Mesodermal cell (in vitro differentiated cells): ENCODE measurements at regions not wholly inside any gene's neighbourhood (a gene's known extent, or its start where the extent isn't known, plus 50 kb on each side); places are given as distances from the start of the nearest gene placed in this dataset.

Source experiments
- H3K27ac ChIP-seq: 2 replicates; pipeline ENCODE4 v1.7.0; 2013; ENCODE audit warnings: mild to moderate bottlenecking, low read depth, low read length, moderate library complexity; ENCODE audit not compliant: severe bottlenecking
- H3K36me3 ChIP-seq: 2 replicates; pipeline ENCODE4 v1.7.1; 2013; ENCODE audit warnings: mild to moderate bottlenecking, low read length, moderate library complexity; ENCODE audit not compliant: control insufficient read depth, insufficient read depth
- H3K4me1 ChIP-seq: one replicate; pipeline ENCODE4 v1.7.1; 2013; ENCODE audit warnings: mild to moderate bottlenecking, low read length; ENCODE audit not compliant: insufficient read depth, control insufficient read depth, poor library complexity, severe bottlenecking
- H3K4me3 ChIP-seq: 2 replicates; pipeline ENCODE4 v1.7.0; 2013; ENCODE audit warnings: low read length, control low read depth, mild to moderate bottlenecking; ENCODE audit not compliant: insufficient read depth, poor library complexity, severe bottlenecking; ENCODE audit errors: extremely low read depth
- H3K9me3 ChIP-seq: 2 replicates; pipeline ENCODE4 v1.7.1; 2013; ENCODE audit warnings: mild to moderate bottlenecking, low read length, moderate library complexity; ENCODE audit not compliant: control insufficient read depth
- WGBS, 2 experiments: methylation state at CpG; one replicate each; pipeline ENCODE4 v1.1.5; 2013; ENCODE audit warnings: missing lambda C conversion rate in 2 of 2; ENCODE audit not compliant: insufficient coverage in 2 of 2; 5-methylcytosine and 5-hydroxymethylcytosine counted together

DNA sequence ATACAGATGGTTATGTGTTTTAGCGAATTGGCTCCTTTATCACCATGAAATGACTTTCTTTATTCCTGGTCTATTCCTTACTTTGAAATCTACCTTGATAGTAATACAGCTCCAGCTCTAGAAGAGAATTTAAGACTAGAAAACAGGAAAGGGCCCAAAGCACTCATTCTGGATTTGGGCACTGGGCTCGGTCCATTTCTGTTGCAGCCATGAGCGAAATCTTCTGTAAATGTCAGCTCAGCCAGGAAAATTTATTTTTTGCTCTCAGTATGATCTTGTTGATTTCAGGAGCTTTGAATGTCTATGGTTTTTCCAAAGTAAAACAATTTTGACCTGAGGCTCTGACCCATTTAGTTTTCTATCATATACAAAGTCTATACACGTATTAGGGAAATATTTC, 104.1 kb downstream of the DIRAS2 start:
- H3K27ac ChIP-seq = no peak overlapping the region
- H3K36me3 ChIP-seq = no peaks in the 10 kb centered on the region
- H3K4me1 ChIP-seq = no peaks in the 10 kb centered on the region
- WGBS, 2 experiments = 100% methylated on average over 1 to 2 of the region's 4 CpGs
- no peak overlapping the region for H3K4me3 ChIP-seq
- H3K9me3 ChIP-seq = no peaks in the 10 kb centered on the region

DNA sequence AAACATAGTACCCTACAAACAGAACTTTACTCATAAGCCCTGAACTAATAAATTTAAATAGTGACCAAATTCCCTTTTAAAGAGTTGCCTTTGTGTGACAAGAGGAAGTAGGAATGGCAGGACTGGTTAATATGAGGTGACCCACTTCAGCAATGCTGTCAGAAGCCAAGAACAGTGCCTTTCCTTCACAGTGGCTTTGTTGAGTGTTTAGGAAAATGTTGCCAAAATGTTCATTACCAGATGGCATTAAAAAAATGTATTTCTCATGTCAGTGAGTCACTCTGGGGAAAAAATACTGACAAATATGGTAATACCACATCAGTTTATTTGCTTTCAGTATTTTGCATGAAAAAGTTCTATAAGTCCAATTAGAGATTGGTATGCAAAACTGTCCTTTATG, 103.3 kb downstream of the DIRAS2 start:
- Histone ChIP-seq H3K36me3 (no peaks in the 10 kb centered on the region), H3K4me3 (no peak overlapping the region), H3K27ac (no peak overlapping the region), H3K9me3 (no peaks in the 10 kb centered on the region), H3K4me1 (no peaks in the 10 kb centered on the region)

GRCh38 chr9:90540734-90541133, 101.9 kb downstream of the DIRAS2 start:
- H3K4me3 ChIP-seq = no peak overlapping the region
- H3K36me3 ChIP-seq = no peaks in the 10 kb centered on the region
- no CpG with 5 or more reads among the region's 1 CpG for WGBS, 2 experiments
- no peaks in the 10 kb centered on the region for H3K9me3 ChIP-seq
- H3K27ac ChIP-seq = no peak overlapping the region
- no peaks in the 10 kb centered on the region for H3K4me1 ChIP-seq

DNA sequence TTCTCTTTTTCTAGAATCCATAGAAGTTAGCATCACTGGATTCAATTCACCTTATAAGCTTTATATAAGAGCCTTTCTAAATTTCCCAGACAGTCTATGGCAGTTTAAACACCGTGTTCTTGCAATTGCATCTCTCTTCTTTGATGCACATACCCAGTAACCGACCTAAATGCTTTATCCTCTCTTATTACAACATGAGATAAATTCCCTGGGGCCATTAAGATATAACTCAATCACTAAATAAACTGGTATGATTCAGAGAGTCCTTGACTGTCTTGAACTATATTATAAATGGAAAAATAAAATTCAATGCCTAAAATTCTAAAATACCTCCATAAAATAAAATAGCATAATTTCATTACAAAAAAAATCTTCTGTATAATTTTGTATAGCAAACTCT, 98.1 kb downstream of the DIRAS2 start:
- Histone ChIP-seq H3K4me1 (no peaks in the 10 kb centered on the region), H3K9me3 (peaks cover 2% of the 10 kb centered on the region), H3K36me3 (no peaks in the 10 kb centered on the region), H3K4me3 (no peak overlapping the region), H3K27ac (no peak overlapping the region)
- WGBS, 2 experiments = 92 to 100% methylated on average over 1 to 2 of the region's 2 CpGs

DNA sequence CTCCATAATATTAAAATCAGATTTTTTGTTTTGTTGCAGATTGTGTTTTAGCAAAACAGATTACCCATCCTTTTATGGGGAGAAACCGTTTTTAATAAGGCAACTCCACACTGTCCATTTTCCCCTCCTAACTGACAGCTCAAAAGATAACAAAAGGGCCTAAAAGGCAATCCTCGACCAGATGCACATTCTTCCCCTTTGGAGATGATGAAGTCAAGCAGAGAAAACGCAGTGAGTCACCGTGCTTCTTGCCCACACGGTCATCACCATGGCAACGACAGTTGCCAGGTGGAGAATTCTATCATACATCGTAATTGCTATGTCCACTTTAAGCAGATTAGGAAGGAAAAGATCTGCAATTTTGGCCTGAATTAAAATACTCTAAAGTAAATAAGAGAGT, 96.4 kb downstream of the DIRAS2 start:
- no peaks in the 10 kb centered on the region for H3K36me3 ChIP-seq
- no peak overlapping the region for H3K4me3 ChIP-seq
- no peaks in the 10 kb centered on the region for H3K4me1 ChIP-seq
- WGBS, 2 experiments = 17 to 18% methylated on average over 1 to 2 of the region's 7 CpGs
- peaks cover 5% of the 10 kb centered on the region for H3K9me3 ChIP-seq
- H3K27ac ChIP-seq = peak overlapping the region; percentile 31

- WGBS, 2 experiments = no CpG with 5 or more reads among the region's 2 CpGs
- no peaks in the 10 kb centered on the region for H3K36me3 ChIP-seq
- peak overlapping the region; percentile 14 for H3K27ac ChIP-seq
- no peak overlapping the region for H3K4me3 ChIP-seq
- peaks cover 5% of the 10 kb centered on the region for H3K9me3 ChIP-seq
- H3K4me1 ChIP-seq = no peaks in the 10 kb centered on the region
These were observed 94.7 kb downstream of the DIRAS2 start for GRCh38 chr9:90547896-90548295.

DNA sequence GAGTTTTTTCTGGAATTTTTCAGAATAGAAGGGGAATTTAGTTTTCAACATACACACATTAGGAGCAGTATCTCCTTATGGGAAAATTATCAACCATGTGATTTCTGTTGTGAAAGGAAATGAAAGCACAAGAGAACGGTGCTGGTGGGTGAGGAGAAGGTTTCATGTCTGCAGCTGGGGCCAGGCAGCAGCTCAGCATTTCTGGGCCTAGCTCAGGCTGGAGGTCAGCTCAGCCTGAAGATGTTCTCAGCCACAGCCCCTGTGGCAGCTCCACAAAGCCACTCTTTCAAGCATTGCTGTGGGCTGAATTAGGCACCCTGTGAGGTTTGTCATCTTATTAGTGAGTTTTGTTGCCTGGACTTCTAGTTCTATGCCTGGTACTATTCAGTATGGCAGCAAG, 90.3 kb downstream of the DIRAS2 start:
- Histone ChIP-seq H3K4me1 (no peaks in the 10 kb centered on the region), H3K27ac (no peak overlapping the region), H3K36me3 (no peaks in the 10 kb centered on the region), H3K9me3 (peaks cover 5% of the 10 kb centered on the region), H3K4me3 (no peak overlapping the region)
- WGBS, 2 experiments = 100% methylated on average over 1 of the region's 1 CpG

GRCh38 chr9:90555351-90556057, 87.1 kb downstream of the DIRAS2 start:
- H3K27ac ChIP-seq = no peak overlapping the region
- WGBS, 2 experiments = 93 to 97% methylated on average over 3 to 4 of the region's 7 CpGs
- H3K9me3 ChIP-seq = no peaks in the 10 kb centered on the region
- H3K4me3 ChIP-seq = no peak overlapping the region
- H3K36me3 ChIP-seq = no peaks in the 10 kb centered on the region
- no peaks in the 10 kb centered on the region for H3K4me1 ChIP-seq

DNA sequence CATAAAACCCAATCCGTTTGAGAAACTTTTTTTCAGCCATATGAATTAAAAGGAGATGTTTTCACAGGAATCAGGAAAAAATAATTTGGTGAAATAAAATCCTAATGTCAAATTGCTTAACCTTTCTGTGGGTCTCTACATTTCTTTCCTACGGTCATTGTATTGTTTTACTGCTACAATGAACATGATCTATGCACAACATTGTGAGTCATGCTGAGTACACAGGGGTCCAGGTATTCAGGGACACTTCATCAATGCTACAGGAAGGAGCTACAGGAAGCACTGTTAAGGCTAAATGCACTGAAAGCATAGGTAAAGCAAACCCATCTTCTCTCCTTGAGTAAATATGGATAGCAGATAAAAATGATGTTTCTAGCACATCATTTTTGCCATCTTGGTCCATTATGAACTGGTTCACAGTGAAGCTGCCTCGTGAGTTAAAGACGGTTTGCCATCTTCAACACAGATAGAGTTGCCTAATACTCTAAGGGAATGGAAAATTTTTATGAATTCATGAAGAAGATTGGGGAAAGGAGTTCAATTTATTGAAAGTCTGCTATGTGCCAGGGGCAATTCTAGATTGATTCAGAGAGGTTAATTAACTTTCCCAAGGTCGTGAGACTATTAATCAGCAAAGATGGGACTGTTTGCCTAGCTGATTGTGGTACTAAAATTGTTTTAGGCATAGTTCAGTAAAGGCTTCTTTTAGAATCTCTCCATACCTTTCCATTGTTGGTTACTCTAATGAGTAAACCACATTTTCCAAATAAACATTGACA, 85.5 kb downstream of the DIRAS2 start:
- Histone ChIP-seq H3K36me3 (no peaks in the 10 kb centered on the region), H3K27ac (no peak overlapping the region), H3K4me3 (no peak overlapping the region), H3K4me1 (no peaks in the 10 kb centered on the region), H3K9me3 (no peaks in the 10 kb centered on the region)
- WGBS, 2 experiments = 100% methylated on average over 1 to 2 of the region's 5 CpGs

DNA sequence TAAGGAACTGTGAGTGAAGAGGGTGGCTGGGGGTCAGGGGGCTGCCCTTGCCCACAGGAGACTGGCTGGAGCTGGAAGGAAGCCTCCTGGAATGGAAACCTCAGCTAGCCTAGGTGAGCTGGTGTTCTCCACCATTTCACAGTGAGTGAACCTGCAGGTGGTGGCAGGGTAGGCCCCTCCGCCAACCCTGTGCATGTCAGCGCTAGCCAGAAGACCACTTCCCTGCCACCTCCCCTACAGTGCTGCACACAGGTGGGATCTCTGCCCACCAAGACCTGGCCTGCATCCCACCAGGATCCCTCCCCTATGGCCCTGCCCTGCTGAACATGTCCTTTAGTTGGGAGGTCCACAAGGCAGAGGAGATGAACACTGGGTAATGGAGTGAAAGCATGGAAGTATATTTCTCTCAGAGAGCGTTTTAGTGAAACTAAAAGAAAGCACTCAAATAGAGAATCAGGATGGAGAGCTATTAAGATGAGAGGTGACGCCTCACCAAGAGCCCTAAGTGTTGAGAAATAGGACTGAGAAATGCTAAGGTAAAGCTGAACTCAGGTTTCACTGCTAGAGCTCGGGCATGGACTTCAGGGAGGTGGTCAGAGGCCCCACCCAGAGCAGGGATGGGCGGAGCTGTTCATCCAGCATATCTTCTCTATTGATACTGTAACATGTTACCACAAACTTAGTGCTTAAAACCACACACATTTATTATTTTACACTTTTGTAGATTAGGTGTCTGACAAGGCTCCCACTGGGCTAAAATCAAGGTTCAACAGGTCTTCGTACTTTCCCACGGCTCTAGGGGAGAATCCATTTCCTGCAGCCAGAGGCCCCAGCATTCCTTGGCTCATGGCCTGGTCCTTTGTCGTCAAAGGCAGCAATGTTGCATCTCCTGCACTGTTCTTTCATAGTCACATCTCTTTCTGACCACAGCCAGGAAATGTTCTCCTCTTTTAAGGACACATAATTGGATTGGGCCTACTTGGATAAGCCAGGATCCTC, 83.2 kb downstream of the DIRAS2 start:
- H3K27ac ChIP-seq = no peak overlapping the region
- H3K4me3 ChIP-seq = no peak overlapping the region
- H3K4me1 ChIP-seq = no peaks in the 10 kb centered on the region
- H3K9me3 ChIP-seq = no peaks in the 10 kb centered on the region
- H3K36me3 ChIP-seq = no peaks in the 10 kb centered on the region
- 95 to 97% methylated on average over 6 to 8 of the region's 9 CpGs for WGBS, 2 experiments
